Neural crest cell (in vitro differentiated cells): ENCODE measurements at regions not wholly inside any gene's neighbourhood (a gene's known extent, or its start where the extent isn't known, plus 50 kb on each side); places are given as distances from the start of the nearest gene placed in this dataset.

ENCODE experiments used
- DNase-seq: peaks from one replicate; pipeline ENCODE4 v3.0.0; 2021; ENCODE audit warnings: low read depth, mixed read lengths, low spot score
- H3K27ac Mint-ChIP-seq: one replicate; pipeline ENCODE4 v1.8.0; 2021; ENCODE audit warnings: mild to moderate bottlenecking, mixed read lengths; ENCODE audit not compliant: unreplicated experiment
- H3K27me3 Mint-ChIP-seq: 2 replicates; pipeline ENCODE4 v1.8.0; 2021; ENCODE audit warnings: low read depth, mild to moderate bottlenecking, mixed read lengths
- H3K36me3 Mint-ChIP-seq: 2 replicates; pipeline ENCODE4 v1.8.0; 2021; ENCODE audit warnings: low read depth, mild to moderate bottlenecking, mixed read lengths
- H3K4me1 Mint-ChIP-seq: 2 replicates; pipeline ENCODE4 v1.8.0; 2021; ENCODE audit warnings: mixed read lengths
- H3K4me3 Mint-ChIP-seq: one replicate; pipeline ENCODE4 v1.8.0; 2021; ENCODE audit warnings: mild to moderate bottlenecking, mixed read lengths
- H3K9me3 Mint-ChIP-seq: 2 replicates; pipeline ENCODE4 v1.8.0; 2021; ENCODE audit warnings: mixed read lengths
- TF ChIP-seq, protein P1 (sequence below): fragments of 200-600 bp; sonication (generic); conservative IDR thresholded peaks from 2 replicates; pipeline ENCODE4 v1.5.0; 2021; ENCODE audit warnings: antibody characterized with exemption, mild to moderate bottlenecking

DNA sequence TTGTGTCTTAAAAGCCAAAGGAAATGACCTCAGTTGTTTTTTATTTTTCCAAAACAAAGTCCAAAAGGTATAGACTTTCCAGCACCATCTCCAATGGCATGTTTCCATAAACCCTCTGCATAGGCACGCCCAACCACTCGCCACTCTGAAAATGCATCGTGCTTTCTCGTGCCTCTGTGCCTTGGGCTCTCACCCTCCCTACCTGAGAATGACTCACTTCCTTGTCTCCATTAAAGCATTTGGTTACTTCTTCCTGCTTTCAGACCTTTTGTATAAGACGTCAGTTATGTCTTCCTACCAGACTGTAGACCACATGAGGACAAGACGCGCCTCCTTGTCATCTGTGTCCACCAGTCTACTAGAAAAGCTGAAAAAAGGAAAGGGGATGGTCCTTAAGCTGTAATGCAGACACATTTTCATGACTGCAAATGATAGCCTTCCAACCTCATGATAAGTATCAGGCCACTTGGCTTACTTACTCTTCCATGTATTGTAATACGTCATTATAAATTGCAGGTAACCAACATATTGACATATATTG is 61.2 kb upstream of the CDYL start:
- H3K36me3 Mint-ChIP-seq: no peaks in the 10 kb centered on the region
- DNase-seq: no peak
- no peaks in the 10 kb centered on the region for H3K4me1 Mint-ChIP-seq
- no peaks in the 10 kb centered on the region for H3K9me3 Mint-ChIP-seq
- no peak overlapping the region for H3K27ac Mint-ChIP-seq
- TF ChIP-seq, protein P1, sequence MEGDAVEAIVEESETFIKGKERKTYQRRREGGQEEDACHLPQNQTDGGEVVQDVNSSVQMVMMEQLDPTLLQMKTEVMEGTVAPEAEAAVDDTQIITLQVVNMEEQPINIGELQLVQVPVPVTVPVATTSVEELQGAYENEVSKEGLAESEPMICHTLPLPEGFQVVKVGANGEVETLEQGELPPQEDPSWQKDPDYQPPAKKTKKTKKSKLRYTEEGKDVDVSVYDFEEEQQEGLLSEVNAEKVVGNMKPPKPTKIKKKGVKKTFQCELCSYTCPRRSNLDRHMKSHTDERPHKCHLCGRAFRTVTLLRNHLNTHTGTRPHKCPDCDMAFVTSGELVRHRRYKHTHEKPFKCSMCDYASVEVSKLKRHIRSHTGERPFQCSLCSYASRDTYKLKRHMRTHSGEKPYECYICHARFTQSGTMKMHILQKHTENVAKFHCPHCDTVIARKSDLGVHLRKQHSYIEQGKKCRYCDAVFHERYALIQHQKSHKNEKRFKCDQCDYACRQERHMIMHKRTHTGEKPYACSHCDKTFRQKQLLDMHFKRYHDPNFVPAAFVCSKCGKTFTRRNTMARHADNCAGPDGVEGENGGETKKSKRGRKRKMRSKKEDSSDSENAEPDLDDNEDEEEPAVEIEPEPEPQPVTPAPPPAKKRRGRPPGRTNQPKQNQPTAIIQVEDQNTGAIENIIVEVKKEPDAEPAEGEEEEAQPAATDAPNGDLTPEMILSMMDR: no peak
- H3K4me3 Mint-ChIP-seq: no peak overlapping the region
- H3K27me3 Mint-ChIP-seq: no peaks in the 10 kb centered on the region

- DNase-seq: no peak
- TF ChIP-seq, protein P1: no peak
- no peaks in the 10 kb centered on the region for H3K27me3 Mint-ChIP-seq
- no peaks in the 10 kb centered on the region for H3K9me3 Mint-ChIP-seq
- H3K36me3 Mint-ChIP-seq: no peaks in the 10 kb centered on the region
- no peaks in the 10 kb centered on the region for H3K4me1 Mint-ChIP-seq
- H3K27ac Mint-ChIP-seq: no peak overlapping the region
- H3K4me3 Mint-ChIP-seq: no peak overlapping the region
Measured at GRCh38 chr6:4712291-4712690, 63.9 kb upstream of the CDYL start.

DNA sequence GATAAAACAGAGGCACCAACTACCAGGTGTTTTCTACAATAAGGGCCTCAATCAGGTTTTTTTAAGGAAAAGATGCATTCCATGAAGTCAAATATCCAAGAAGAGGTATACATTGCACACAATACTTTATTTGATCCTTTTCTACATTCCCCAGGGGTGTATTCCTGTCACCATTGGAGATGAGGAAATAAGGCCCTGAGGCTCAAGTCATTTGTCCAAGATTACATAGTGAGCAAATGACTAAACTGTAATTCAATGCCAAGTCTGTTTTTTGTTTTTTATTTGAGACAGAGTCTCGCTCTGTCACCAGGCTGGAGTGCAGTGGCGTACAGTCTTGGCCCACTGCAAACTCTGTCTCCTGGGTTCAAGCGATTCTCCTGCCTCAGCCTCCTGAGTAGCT is 69.2 kb upstream of the CDYL start:
- TF ChIP-seq, protein P1: no peak
- H3K4me3 Mint-ChIP-seq: no peak overlapping the region
- H3K36me3 Mint-ChIP-seq: no peaks in the 10 kb centered on the region
- DNase-seq: no peak
- H3K9me3 Mint-ChIP-seq: no peaks in the 10 kb centered on the region
- no peak overlapping the region for H3K27ac Mint-ChIP-seq
- H3K27me3 Mint-ChIP-seq: no peaks in the 10 kb centered on the region
- peaks cover 10% of the 10 kb centered on the region for H3K4me1 Mint-ChIP-seq

GRCh38 chr6:4705809-4706208 is 70.4 kb upstream of the CDYL start:
- H3K27ac Mint-ChIP-seq: no peak overlapping the region
- TF ChIP-seq, protein P1: no peak
- H3K36me3 Mint-ChIP-seq: no peaks in the 10 kb centered on the region
- no peaks in the 10 kb centered on the region for H3K9me3 Mint-ChIP-seq
- DNase-seq: no peak
- H3K4me1 Mint-ChIP-seq: peaks cover 10% of the 10 kb centered on the region
- no peaks in the 10 kb centered on the region for H3K27me3 Mint-ChIP-seq
- no peak overlapping the region for H3K4me3 Mint-ChIP-seq

DNA sequence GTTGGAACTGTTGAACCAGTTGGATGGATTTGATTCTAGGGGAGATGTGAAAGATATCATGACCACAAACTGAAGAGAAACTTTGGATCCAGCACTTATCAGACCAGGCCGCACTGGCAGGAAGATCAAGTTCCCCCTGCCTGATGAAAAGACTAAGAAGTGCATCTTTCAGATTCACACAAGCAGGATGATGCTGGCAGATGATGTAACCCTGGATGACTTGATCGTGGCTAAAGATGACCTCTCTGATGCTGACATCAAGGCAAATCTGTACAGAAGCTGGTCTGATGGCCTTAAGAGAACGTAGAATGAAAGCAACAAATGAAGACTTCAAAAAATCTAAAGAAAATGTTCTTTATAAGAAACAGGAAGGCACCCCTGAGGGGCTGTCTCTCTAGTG is 72.8 kb upstream of the CDYL start:
- H3K27ac Mint-ChIP-seq: peak overlapping the region; percentile 81
- TF ChIP-seq, protein P1: no peak

More for the DNA sequence above, 72.8 kb upstream of the CDYL start:
- no peak for DNase-seq
- Mint-ChIP-seq H3K9me3 (no peaks in the 10 kb centered on the region), H3K27me3 (no peaks in the 10 kb centered on the region), H3K4me1 (peaks cover 10% of the 10 kb centered on the region), H3K4me3 (no peak overlapping the region), H3K36me3 (no peaks in the 10 kb centered on the region)
